ENCODE measurements at regions not wholly inside any gene's neighbourhood (a gene's known extent, or its start where the extent isn't known, plus 50 kb on each side); places are given as distances from the start of the nearest gene placed in this dataset.

GRCh38 chr2:116917196-116917595, 897.3 kb upstream of the DDX18 start:
- no peaks in the 10 kb centered on the region for H3K4me1 ChIP-seq (ENCODE audit: control insufficient read depth, insufficient read depth, low read length)
- H3K4me3 ChIP-seq (ENCODE audit: low read depth, low read length) = no peak overlapping the region
- H3K27me3 ChIP-seq (ENCODE audit: control insufficient read depth, insufficient read depth, low read length) = no peaks in the 10 kb centered on the region
- no peaks in the 10 kb centered on the region for H3K9me3 ChIP-seq (ENCODE audit: control insufficient read depth, insufficient read depth, low read depth, low read length)
- no peak overlapping the region for H3K27ac ChIP-seq (ENCODE audit: low read depth, low read length)
- H3K36me3 ChIP-seq (ENCODE audit: control insufficient read depth, insufficient read depth, low read length) = no peaks in the 10 kb centered on the region
- no peak overlapping the region for H3K9ac ChIP-seq (ENCODE audit: low read length)

DNA sequence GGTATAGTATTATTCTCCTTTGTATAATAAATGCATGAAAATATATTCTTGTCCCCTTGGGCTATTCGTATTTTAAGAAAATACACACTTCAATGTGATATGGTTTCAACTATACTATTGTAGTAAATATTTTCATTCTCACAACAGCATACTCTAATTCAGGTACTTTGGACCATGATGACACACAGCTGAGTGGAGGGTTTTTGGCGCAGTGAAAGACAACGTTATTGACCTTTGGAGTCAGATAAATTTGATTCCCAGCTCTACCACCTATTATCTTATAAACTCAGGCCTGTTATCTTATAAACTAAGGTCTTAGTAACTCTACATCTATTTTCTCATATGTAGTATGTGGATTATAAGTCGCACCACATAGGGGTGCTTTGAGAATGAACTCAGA, 895.9 kb upstream of the DDX18 start:
- H3K36me3 ChIP-seq (ENCODE audit: control insufficient read depth, insufficient read depth, low read length) = no peaks in the 10 kb centered on the region
- no peak overlapping the region for H3K9ac ChIP-seq (ENCODE audit: low read length)
- H3K9me3 ChIP-seq (ENCODE audit: control insufficient read depth, insufficient read depth, low read depth, low read length) = no peaks in the 10 kb centered on the region
- no peaks in the 10 kb centered on the region for H3K4me1 ChIP-seq (ENCODE audit: control insufficient read depth, insufficient read depth, low read length)
- H3K27me3 ChIP-seq (ENCODE audit: control insufficient read depth, insufficient read depth, low read length) = no peaks in the 10 kb centered on the region
- H3K4me3 ChIP-seq (ENCODE audit: low read depth, low read length) = no peak overlapping the region
- no peak overlapping the region for H3K27ac ChIP-seq (ENCODE audit: low read depth, low read length)

DNA sequence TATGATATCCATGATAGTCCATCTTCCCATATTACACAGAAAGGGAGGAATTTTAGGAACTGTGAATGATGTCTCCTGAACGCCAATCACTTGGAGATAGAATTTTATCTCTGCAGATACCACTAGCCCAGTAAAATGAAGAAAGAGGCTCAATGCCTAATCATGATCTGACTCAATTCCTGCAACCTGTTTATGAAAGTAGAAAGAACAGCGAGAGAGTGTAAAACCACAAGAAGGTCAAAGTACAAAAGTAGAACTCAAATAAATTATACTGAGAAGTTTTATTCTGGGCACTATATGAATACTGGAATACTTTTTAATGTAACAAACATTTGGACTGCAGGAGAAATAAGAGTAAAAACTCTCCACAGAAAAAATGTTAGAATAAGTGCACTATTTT, 892.1 kb upstream of the DDX18 start:
- Histone ChIP-seq H3K9ac (ENCODE audit: low read length) (no peak overlapping the region), H3K27me3 (ENCODE audit: control insufficient read depth, insufficient read depth, low read length) (no peaks in the 10 kb centered on the region), H3K27ac (ENCODE audit: low read depth, low read length) (no peak overlapping the region), H3K9me3 (ENCODE audit: control insufficient read depth, insufficient read depth, low read depth, low read length) (no peaks in the 10 kb centered on the region), H3K36me3 (ENCODE audit: control insufficient read depth, insufficient read depth, low read length) (no peaks in the 10 kb centered on the region), H3K4me1 (ENCODE audit: control insufficient read depth, insufficient read depth, low read length) (no peaks in the 10 kb centered on the region), H3K4me3 (ENCODE audit: low read depth, low read length) (no peak overlapping the region)

DNA sequence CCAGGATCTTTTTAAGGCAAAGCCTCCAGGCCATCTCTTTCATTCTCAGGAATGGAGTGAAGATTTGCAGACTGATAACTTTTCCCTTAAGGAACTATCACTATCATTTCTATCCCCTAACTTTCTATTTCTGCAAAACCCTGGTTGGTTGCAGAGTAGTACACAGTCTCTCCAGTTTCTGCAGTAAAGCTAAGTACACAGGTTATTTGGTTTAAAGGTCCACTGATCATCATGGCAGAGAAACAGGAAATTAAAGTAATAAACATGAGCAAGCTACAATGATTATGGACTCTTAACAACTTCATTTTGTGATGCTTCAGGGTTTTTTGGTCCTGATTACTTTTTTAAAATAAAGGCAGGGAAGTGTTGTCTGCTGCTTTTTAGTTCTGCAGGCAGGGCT, 890.0 kb upstream of the DDX18 start:
- Histone ChIP-seq H3K27me3 (ENCODE audit: control insufficient read depth, insufficient read depth, low read length) (no peaks in the 10 kb centered on the region), H3K4me3 (ENCODE audit: low read depth, low read length) (no peak overlapping the region), H3K4me1 (ENCODE audit: control insufficient read depth, insufficient read depth, low read length) (no peaks in the 10 kb centered on the region), H3K36me3 (ENCODE audit: control insufficient read depth, insufficient read depth, low read length) (no peaks in the 10 kb centered on the region), H3K9ac (ENCODE audit: low read length) (no peak overlapping the region), H3K27ac (ENCODE audit: low read depth, low read length) (no peak overlapping the region), H3K9me3 (ENCODE audit: control insufficient read depth, insufficient read depth, low read depth, low read length) (no peaks in the 10 kb centered on the region)

DNA sequence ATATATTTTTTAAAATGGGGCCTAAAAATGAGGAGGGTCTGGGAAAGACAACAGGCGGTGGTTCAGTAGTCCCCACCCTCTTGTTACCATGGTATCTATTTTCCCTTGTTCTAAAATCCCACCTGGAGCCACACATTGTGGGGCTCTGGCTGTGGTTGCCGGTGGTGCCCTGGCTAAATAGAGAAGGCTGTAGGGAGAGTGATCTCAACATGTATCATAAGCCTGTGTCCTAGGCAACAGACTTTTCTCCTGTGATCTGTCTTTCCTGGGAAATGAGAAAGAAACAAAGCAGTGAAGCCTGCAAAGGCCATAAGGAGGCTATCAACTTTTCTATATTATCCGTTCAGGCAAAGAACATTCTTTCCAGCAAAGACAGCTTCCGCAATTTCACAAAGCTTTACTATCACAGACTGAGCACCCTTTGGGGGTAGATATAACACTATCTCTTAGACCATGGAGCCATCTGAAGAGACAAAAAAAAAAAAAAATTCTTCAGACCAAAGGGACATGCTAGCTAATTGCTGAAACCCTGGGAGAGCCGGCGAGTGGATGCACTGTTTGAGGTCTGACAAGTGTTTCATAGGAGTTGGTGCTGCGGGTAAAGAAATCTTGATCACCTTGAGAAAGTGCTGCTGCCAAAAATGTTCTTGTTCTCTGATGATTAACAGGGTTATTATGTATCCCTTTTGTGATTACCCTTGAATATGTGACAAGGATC, 879.2 kb upstream of the DDX18 start:
- H3K9ac ChIP-seq (ENCODE audit: low read length) = no peak overlapping the region
- H3K36me3 ChIP-seq (ENCODE audit: control insufficient read depth, insufficient read depth, low read length) = no peaks in the 10 kb centered on the region
- no peaks in the 10 kb centered on the region for H3K27me3 ChIP-seq (ENCODE audit: control insufficient read depth, insufficient read depth, low read length)
- H3K4me3 ChIP-seq (ENCODE audit: low read depth, low read length) = no peak overlapping the region
- H3K27ac ChIP-seq (ENCODE audit: low read depth, low read length) = no peak overlapping the region
- 0 out of 2 replicates have a peak, but pooled peaks cover 3% of the 10 kb centered on the region for H3K9me3 ChIP-seq (ENCODE audit: control insufficient read depth, insufficient read depth, low read depth, low read length)
- H3K4me1 ChIP-seq (ENCODE audit: control insufficient read depth, insufficient read depth, low read length) = no peaks in the 10 kb centered on the region

DNA sequence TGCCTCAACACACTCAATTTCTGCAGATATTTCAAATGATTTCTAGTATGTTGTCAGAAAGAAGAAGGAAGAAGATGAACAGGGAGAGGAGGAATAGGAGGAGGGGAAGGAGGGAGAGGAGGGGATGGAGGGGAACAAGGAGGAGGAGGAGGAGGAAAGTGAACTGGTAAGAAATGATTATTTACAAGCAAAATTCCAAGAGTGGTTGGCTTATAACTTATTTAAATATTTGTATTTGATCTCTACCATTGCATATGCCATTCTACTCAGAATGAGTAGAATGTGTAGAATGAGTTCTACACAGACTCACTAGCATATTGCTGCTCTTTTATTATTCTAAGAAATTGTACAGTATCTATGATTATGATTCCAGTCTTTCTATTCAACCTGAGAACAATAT, 866.2 kb upstream of the DDX18 start:
- no peak overlapping the region for H3K27ac ChIP-seq (ENCODE audit: low read depth, low read length)
- H3K9ac ChIP-seq (ENCODE audit: low read length) = no peak overlapping the region
- H3K4me1 ChIP-seq (ENCODE audit: control insufficient read depth, insufficient read depth, low read length) = no peaks in the 10 kb centered on the region; the same call in 1 of the 2 replicates
- H3K9me3 ChIP-seq (ENCODE audit: control insufficient read depth, insufficient read depth, low read depth, low read length) = no peaks in the 10 kb centered on the region
- H3K4me3 ChIP-seq (ENCODE audit: low read depth, low read length) = no peak overlapping the region
- H3K27me3 ChIP-seq (ENCODE audit: control insufficient read depth, insufficient read depth, low read length) = no peaks in the 10 kb centered on the region
- H3K36me3 ChIP-seq (ENCODE audit: control insufficient read depth, insufficient read depth, low read length) = no peaks in the 10 kb centered on the region

DNA sequence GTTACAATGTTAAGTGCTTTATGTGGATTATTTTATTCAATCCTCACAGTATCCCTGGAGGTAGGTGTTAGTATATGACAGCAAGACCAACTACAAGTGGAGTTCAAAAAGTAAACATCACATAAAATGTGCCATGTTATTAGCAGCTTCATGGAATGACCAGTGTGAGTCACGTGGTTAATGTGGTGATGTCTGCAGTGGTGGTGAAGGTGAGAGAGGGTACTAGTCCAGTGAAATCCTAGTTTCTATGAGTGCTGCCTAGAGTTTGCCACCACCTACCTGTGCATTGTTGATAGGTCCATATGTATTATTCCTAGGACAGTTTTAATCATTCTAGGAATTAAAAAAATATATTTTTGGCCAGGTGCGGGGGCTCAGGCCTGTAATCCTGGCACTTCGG, 865.2 kb upstream of the DDX18 start:
- Histone ChIP-seq H3K9me3 (ENCODE audit: control insufficient read depth, insufficient read depth, low read depth, low read length) (no peaks in the 10 kb centered on the region), H3K36me3 (ENCODE audit: control insufficient read depth, insufficient read depth, low read length) (no peaks in the 10 kb centered on the region), H3K27me3 (ENCODE audit: control insufficient read depth, insufficient read depth, low read length) (no peaks in the 10 kb centered on the region), H3K4me1 (ENCODE audit: control insufficient read depth, insufficient read depth, low read length) (no peaks in the 10 kb centered on the region; the same call in 1 of the 2 replicates), H3K4me3 (ENCODE audit: low read depth, low read length) (no peak overlapping the region), H3K27ac (ENCODE audit: low read depth, low read length) (no peak overlapping the region), H3K9ac (ENCODE audit: low read length) (no peak overlapping the region)

- H3K9me3 ChIP-seq (ENCODE audit: control insufficient read depth, insufficient read depth, low read depth, low read length) = peaks cover 12% of the 10 kb centered on the region
- H3K27me3 ChIP-seq (ENCODE audit: control insufficient read depth, insufficient read depth, low read length) = no peaks in the 10 kb centered on the region
- no peak overlapping the region for H3K4me3 ChIP-seq (ENCODE audit: low read depth, low read length)
- no peak overlapping the region for H3K9ac ChIP-seq (ENCODE audit: low read length)
- no peaks in the 10 kb centered on the region; the same call in 1 of the 2 replicates for H3K4me1 ChIP-seq (ENCODE audit: control insufficient read depth, insufficient read depth, low read length)
- H3K27ac ChIP-seq (ENCODE audit: low read depth, low read length) = no peak overlapping the region
- no peaks in the 10 kb centered on the region for H3K36me3 ChIP-seq (ENCODE audit: control insufficient read depth, insufficient read depth, low read length)
Observed at GRCh38 chr2:116952254-116952653, 862.2 kb upstream of the DDX18 start.

DNA sequence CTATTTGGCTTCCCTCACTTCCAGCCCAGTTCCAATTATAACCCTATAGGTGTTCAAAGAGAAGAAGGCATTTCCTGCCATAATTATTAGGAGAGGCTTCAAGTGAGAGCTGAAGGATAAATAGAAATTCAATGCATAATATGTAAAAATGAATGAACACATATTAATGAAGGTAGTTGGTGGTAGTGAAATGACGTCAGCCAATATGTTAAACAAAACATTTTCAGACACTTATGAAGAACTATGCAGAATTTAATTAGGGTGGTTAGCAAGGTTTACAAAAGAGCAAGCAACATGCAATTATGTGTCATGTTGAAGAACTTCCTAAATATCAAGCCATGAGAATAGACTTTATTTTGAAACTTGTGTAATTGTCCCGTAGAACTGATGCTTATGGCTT, 858.8 kb upstream of the DDX18 start:
- Histone ChIP-seq H3K9me3 (ENCODE audit: control insufficient read depth, insufficient read depth, low read depth, low read length) (peaks cover 12% of the 10 kb centered on the region), H3K4me3 (ENCODE audit: low read depth, low read length) (no peak overlapping the region), H3K27ac (ENCODE audit: low read depth, low read length) (no peak overlapping the region), H3K4me1 (ENCODE audit: control insufficient read depth, insufficient read depth, low read length) (no peaks in the 10 kb centered on the region; the same call in 1 of the 2 replicates), H3K27me3 (ENCODE audit: control insufficient read depth, insufficient read depth, low read length) (no peaks in the 10 kb centered on the region), H3K36me3 (ENCODE audit: control insufficient read depth, insufficient read depth, low read length) (no peaks in the 10 kb centered on the region), H3K9ac (ENCODE audit: low read length) (no peak overlapping the region)

- Histone ChIP-seq H3K27ac (ENCODE audit: low read depth, low read length) (no peak overlapping the region), H3K4me1 (ENCODE audit: control insufficient read depth, insufficient read depth, low read length) (no peaks in the 10 kb centered on the region), H3K9ac (ENCODE audit: low read length) (no peak overlapping the region), H3K4me3 (ENCODE audit: low read depth, low read length) (no peak overlapping the region), H3K9me3 (ENCODE audit: control insufficient read depth, insufficient read depth, low read depth, low read length) (no peaks in the 10 kb centered on the region), H3K36me3 (ENCODE audit: control insufficient read depth, insufficient read depth, low read length) (no peaks in the 10 kb centered on the region), H3K27me3 (ENCODE audit: control insufficient read depth, insufficient read depth, low read length) (no peaks in the 10 kb centered on the region)
Observed at GRCh38 chr2:116975608-116976007, 838.9 kb upstream of the DDX18 start.

DNA sequence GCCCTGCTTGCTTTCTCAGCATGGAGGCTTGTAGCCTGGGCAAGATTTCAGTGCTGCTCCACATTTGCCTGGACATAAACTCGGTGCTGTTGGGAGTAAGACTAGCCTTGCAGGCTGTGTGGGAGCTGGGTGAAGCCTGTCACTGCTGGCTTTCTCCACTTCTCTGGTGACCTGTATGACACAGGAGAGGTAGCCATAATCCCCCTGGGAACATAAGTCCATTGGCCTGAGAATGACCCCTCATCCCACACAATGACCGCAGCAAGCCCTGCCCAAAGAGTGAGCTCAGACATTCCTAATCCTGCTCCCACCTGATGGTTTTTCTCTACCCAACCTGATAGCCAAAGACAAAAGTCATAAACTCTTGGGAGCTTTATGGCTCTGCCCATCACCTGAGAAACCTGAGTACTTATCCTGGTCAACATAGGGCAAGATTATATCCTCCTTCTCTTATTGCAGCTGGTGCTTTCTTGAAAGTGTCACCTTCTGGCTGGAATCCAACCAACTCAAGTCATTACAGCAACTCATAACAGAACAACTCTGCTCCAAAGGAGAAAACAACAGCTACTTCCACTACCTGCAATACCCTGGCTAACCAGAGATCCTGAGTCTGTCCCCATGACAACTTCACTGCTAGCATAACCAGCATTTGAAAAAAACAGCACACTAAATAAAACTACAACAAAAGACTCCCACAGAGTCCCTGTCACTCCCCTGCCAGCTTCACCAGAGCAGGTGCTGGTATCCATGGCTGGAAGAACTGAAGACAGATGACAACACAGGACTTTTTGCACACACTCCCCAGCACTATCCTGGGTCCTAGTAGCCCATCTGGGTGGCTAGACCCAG, 834.4 kb upstream of the DDX18 start:
- Histone ChIP-seq H3K27ac (ENCODE audit: low read depth, low read length) (no peak overlapping the region), H3K36me3 (ENCODE audit: control insufficient read depth, insufficient read depth, low read length) (no peaks in the 10 kb centered on the region), H3K9me3 (ENCODE audit: control insufficient read depth, insufficient read depth, low read depth, low read length) (no peaks in the 10 kb centered on the region), H3K27me3 (ENCODE audit: control insufficient read depth, insufficient read depth, low read length) (no peaks in the 10 kb centered on the region), H3K4me1 (ENCODE audit: control insufficient read depth, insufficient read depth, low read length) (no peaks in the 10 kb centered on the region), H3K4me3 (ENCODE audit: low read depth, low read length) (no peak overlapping the region), H3K9ac (ENCODE audit: low read length) (no peak overlapping the region)

Data from HUES6 (cell line).